Fibroblast of villous mesenchyme (primary cell): ENCODE measurements at regions not wholly inside any gene's neighbourhood (a gene's known extent, or its start where the extent isn't known, plus 50 kb on each side); places are given as distances from the start of the nearest gene placed in this dataset.

Experiments
- DNase-seq: peaks from one replicate; pipeline ENCODE4 v3.0.0-alpha.2; 2010; ENCODE audit warnings: low read depth
- H3K4me3 ChIP-seq: 2 replicates; pipeline ENCODE4 v1.5.1; 2011; ENCODE audit warnings: low read depth, mild to moderate bottlenecking, low read length
- CTCF ChIP-seq: IDR thresholded peaks from 2 replicates; pipeline ENCODE4 v1.5.1; 2012; ENCODE audit warnings: low read depth, mild to moderate bottlenecking, low read length; ENCODE audit not compliant: insufficient read depth

- H3K4me3 ChIP-seq: no peak overlapping the region
- no peak for DNase-seq
These were observed 651.6 kb upstream of the PLXNA2 start for GRCh38 chr1:208895820-208896219.

DNA sequence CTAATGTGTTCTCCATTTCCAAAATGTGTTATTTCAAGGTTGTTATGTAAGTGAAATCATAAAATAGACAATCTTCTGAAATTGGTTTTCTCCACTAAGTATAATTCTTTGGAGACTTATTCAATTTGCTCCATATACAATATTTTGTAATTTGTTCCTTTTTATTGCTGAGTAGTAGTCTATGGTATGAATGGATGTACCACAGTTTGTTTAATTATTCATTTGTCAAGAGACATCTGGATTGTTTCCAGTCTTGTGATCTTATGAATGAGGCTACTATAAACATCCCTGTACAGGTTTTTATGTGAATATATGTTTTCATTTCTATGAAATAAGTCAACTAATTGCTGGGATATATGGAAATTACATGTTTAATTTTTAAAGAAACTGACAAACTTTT lies 652.6 kb upstream of the PLXNA2 start:
- TF ChIP-seq CTCF: no peak
- DNase-seq: no peak
- H3K4me3 ChIP-seq: no peak overlapping the region

More at GRCh38 chr1:208895820-208896219, 651.6 kb upstream of the PLXNA2 start:
- TF ChIP-seq CTCF: no peak

GRCh38 chr1:208899438-208899837 lies 655.3 kb upstream of the PLXNA2 start:
- no peak overlapping the region for H3K4me3 ChIP-seq
- no peak for DNase-seq
- no peak for TF ChIP-seq CTCF

DNA sequence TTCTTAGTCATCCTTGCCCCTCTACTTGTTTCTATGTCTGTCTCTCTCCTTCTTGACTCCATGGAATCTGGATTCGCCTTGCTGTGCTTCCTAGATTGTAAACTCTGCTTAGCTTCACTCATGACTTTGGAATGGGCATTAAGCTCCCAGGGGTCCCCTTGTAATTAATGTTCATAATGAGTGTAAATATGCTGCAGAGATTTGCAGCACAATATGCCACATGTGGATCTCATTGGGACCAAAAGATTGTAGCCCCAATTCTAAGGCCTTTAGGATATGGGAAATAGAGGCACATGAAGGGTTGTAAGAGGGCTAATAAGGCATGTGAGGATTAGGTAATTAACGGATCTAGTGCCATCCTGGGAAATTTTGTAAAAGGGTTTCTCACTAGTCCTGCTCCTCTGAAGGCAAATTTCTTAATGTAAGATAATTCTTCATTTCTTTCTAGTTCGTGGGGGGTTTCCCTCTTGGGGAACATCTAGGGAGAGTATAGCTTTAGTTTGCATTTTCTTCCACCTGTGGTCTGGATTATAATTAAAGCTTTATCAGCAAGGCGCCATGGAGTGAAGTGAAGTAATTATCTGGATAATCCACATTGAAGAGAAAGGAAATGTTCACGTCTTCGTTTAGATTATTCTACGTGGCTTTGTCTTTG lies 659.2 kb upstream of the PLXNA2 start:
- no peak overlapping the region for H3K4me3 ChIP-seq
- TF ChIP-seq CTCF: no peak
- no peak for DNase-seq

- TF ChIP-seq CTCF: no peak
- H3K4me3 ChIP-seq: no peak overlapping the region
- no peak for DNase-seq
These were observed 663.6 kb upstream of the PLXNA2 start for GRCh38 chr1:208907790-208908189.

GRCh38 chr1:208909011-208909984 lies 665.1 kb upstream of the PLXNA2 start:
- TF ChIP-seq CTCF: no peak
- DNase-seq: no peak
- H3K4me3 ChIP-seq: no peak overlapping the region
